ENCODE measurements at regions not wholly inside any gene's neighbourhood (a gene's known extent, or its start where the extent isn't known, plus 50 kb on each side); places are given as distances from the start of the nearest gene placed in this dataset.

GRCh38 chr3:38984731-38985130 is 67.0 kb downstream of the SCN11A start:
- no peak overlapping the region for H3K4me3 ChIP-seq (ENCODE audit: extremely low read depth in 1 of 4, insufficient read depth in 2 of 4, low read depth in 3 of 4, low read length in 4 of 4)
- H3K27me3 ChIP-seq (replicated peaks in 1 of 4; ENCODE audit: control insufficient read depth in 3 of 4, extremely low read depth in 1 of 4, insufficient read depth in 3 of 4, low read length in 3 of 4), result no peaks in the 10 kb centered on the region
- H2AK5ac ChIP-seq (ENCODE audit: low read depth, low read length), result no peak overlapping the region
- peaks cover 0 to under 1% (median 0%) of the 10 kb centered on the region in 4 experiments; a peak in 1 of 7 replicates for H3K4me1 ChIP-seq (replicated peaks in 1 of 4; ENCODE audit: control insufficient read depth in 3 of 4, insufficient read depth in 4 of 4, low read length in 3 of 4)
- TF ChIP-seq CHD1 (IDR thresholded peaks at IDR 0.05; ENCODE audit: low read depth, low read length) (no peak), CEBPB (IDR thresholded peaks at IDR 0.05; ENCODE audit: low read depth, low read length) (no peak), TCF12 (IDR thresholded peaks at IDR 0.05; ENCODE audit: low read depth, low read length) (no peak), HDAC2 (IDR thresholded peaks at IDR 0.05; ENCODE audit: borderline replicate concordance in 1 of 2, low read depth in 2 of 2, low read length in 2 of 2) (no peak), SAP30 (IDR thresholded peaks at IDR 0.05; ENCODE audit: insufficient read depth, insufficient replicate concordance, low read length) (no peak), CREB1 (IDR thresholded peaks at IDR 0.05) (no peak), JUND (IDR thresholded peaks at IDR 0.05; ENCODE audit: low read length) (no peak), RXRA (IDR thresholded peaks at IDR 0.05; ENCODE audit: insufficient read depth, low read depth, low read length) (no peak), E2F6 (IDR thresholded peaks at IDR 0.05) (no peak)
- no peaks in the 10 kb centered on the region for H3K79me2 ChIP-seq (ENCODE audit: control insufficient read depth in 1 of 2, insufficient read depth in 2 of 2, low read length in 2 of 2)
- DNase-seq (ENCODE audit: low read depth in 1 of 2, low spot score in 2 of 2) (no peak), FAIRE-seq (no peak)
- no peak overlapping the region for H3K27ac ChIP-seq (ENCODE audit: low read depth, low read length)
- no peak overlapping the region for H3K18ac ChIP-seq (ENCODE audit: extremely low read depth, low read length)
- H2BK15ac ChIP-seq (ENCODE audit: low read length), result no peak overlapping the region
- H3K36me3 ChIP-seq (ENCODE audit: control insufficient read depth in 2 of 4, insufficient read depth in 4 of 4, low read length in 3 of 4), result no peaks in the 10 kb centered on the region
- no peaks in the 10 kb centered on the region; the same call in 1 of the 2 replicates for H3K23me2 ChIP-seq (ENCODE audit: low read depth, low read length)
- no peak overlapping the region for H3K23ac ChIP-seq (ENCODE audit: insufficient read length)
- no peak overlapping the region for H2BK5ac ChIP-seq (ENCODE audit: low read depth, low read length)
- H3K9ac ChIP-seq (replicated peaks in 1 of 4; ENCODE audit: extremely low read depth in 1 of 4, low read depth in 3 of 4, low read length in 3 of 4), result no peak overlapping the region
- H3K4me2 ChIP-seq (ENCODE audit: insufficient read depth in 1 of 2, low read depth in 2 of 2, low read length in 2 of 2), result no peak overlapping the region
- no peak overlapping the region for H3K14ac ChIP-seq (ENCODE audit: insufficient read length)
- H2BK120ac ChIP-seq (replicated peaks; ENCODE audit: low read depth, low read length), result no peak overlapping the region
- H2BK20ac ChIP-seq (ENCODE audit: low read length), result no peak overlapping the region
- H3K56ac ChIP-seq (replicated peaks; ENCODE audit: insufficient read length, low read depth, low read length), result no peak overlapping the region
- ChIA-PET CTCF (ENCODE audit: partially characterized antibody) (interaction anchor here (0.8 to 5.0 kb wide), 9 partner anchors 7 to 141 kb away, joined by 3 to 26 read pairs (median 5); no protein-coding TSS in a partner anchor), POLR2A (ENCODE audit: partially characterized antibody) (no interaction called here)
- H4K8ac ChIP-seq (ENCODE audit: extremely low read depth, insufficient read depth, low read length), result no peak overlapping the region
- H2BK12ac ChIP-seq (ENCODE audit: low read depth, low read length), result no peak overlapping the region
- no peak overlapping the region for H4K91ac ChIP-seq (replicated peaks; ENCODE audit: insufficient read length, low read length)
- 84% methylated on average over 7 of the region's 7 CpGs; no CpG with 5 or more reads in 1 of the 2 experiments for WGBS, 2 experiments (ENCODE audit: extremely low coverage in 1 of 2, insufficient coverage in 1 of 2, insufficient read length in 1 of 2, insufficient replicate concordance in 2 of 2, low coverage in 1 of 2, low lambda C conversion rate in 2 of 2, missing lambda C conversion rate in 1 of 2)
- H2AFZ ChIP-seq (ENCODE audit: low read length), result no peak overlapping the region
- no peaks in the 10 kb centered on the region for H3K79me1 ChIP-seq (ENCODE audit: low read depth, low read length)
- no peak overlapping the region for H4K5ac ChIP-seq (ENCODE audit: insufficient read length, low read depth, low read length)
- H4K20me1 ChIP-seq (replicated peaks in 1 of 2; ENCODE audit: control insufficient read depth in 1 of 2, insufficient read depth in 2 of 2, low read length in 2 of 2), result no peaks in the 10 kb centered on the region
- H3K4ac ChIP-seq (replicated peaks; ENCODE audit: insufficient read length, low read depth, low read length), result no peak overlapping the region
- no peaks in the 10 kb centered on the region; a peak in 1 of 4 replicates for H3K9me3 ChIP-seq (ENCODE audit: insufficient read depth in 2 of 2, low read depth in 1 of 2, low read length in 1 of 2)

Measured in H1 (cell line).